HG02678 (cell line): ENCODE measurements at regions not wholly inside any gene's neighbourhood (a gene's known extent, or its start where the extent isn't known, plus 50 kb on each side); places are given as distances from the start of the nearest gene placed in this dataset.
"Not testable (repeated sequence)": the region's sequence is repeated elsewhere in the genome, so short reads cannot be mapped to it uniquely, and the experiment has no call there.

Experiments used
- ATAC-seq: cut with Tn5 transposase; IDR thresholded peaks from one replicate; pipeline ENCODE4 v1.9.1; 2021; ENCODE audit warnings: mild to moderate bottlenecking, moderate library complexity; ENCODE audit not compliant: unreplicated experiment

- no peak for ATAC-seq
These were observed 353.0 kb upstream of the KLF4 start for GRCh38 chr9:107842530-107842929.

DNA sequence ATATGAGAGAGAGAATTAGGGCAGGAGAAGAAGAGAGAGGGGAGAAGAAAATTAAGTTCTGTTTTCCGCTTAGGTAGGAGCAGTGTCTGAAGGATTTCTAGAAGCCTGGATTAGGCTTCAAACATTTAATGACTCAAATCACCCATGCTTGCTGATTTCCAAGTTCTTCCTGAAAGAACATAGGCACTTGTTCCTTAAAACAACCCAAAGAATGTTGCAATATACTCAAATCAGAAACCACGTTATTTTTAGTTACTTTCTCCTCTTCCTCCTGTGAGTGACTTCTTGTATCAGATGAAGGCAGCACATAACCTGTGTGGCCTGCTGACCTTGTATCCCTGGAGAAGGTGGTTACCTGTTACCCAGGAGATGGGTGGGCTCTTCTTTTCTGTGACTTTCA lies 351.5 kb upstream of the KLF4 start:
- ATAC-seq = no peak

GRCh38 chr9:107839371-107839770 lies 349.8 kb upstream of the KLF4 start:
- ATAC-seq = no peak

GRCh38 chr9:107838766-107839165 lies 349.2 kb upstream of the KLF4 start:
- no peak for ATAC-seq

GRCh38 chr9:107836300-107836699 lies 346.7 kb upstream of the KLF4 start:
- no peak for ATAC-seq

DNA sequence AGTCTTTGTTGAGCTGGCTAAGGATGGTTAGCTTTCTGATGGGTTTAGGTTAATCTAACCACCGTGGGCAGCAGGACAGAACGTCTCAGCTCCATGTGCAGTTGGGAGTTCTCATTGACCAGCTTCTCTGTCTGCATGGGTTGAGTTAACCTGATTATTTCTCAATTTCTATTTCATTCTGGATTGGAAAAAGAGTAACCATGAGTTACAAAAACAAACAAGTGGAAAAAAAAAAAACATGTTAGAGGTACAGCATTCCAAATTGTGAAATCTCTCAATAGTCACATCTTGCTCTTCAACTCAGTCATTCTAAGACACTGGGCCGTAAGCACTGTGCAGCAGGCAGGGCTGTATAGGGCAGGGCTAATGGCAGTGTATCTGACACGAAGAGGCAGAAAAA lies 343.7 kb upstream of the KLF4 start:
- ATAC-seq = no peak

GRCh38 chr9:107832871-107833270 lies 343.3 kb upstream of the KLF4 start:
- no peak for ATAC-seq

GRCh38 chr9:107830479-107830878 lies 340.9 kb upstream of the KLF4 start:
- ATAC-seq = no peak

DNA sequence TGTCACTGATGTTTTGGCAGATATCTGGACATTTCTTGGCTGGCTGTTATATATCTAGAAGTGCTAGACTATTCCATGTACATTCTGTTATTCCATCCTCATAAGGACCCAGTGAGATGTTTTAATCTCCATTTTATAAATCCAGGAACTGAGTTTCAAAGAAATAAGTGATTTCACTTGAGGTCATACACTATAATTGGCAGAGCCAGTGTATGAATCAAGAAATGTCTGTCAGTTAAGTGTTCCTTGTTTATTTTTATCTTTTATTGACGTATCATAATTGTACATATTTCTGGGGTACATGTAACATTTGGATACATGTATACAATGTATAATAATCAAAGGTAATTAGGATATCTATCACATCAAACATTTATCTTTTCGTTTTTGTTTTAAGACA lies 338.3 kb upstream of the KLF4 start:
- ATAC-seq = no peak

- ATAC-seq = no peak
These were observed 337.7 kb upstream of the KLF4 start for GRCh38 chr9:107827304-107827703.

DNA sequence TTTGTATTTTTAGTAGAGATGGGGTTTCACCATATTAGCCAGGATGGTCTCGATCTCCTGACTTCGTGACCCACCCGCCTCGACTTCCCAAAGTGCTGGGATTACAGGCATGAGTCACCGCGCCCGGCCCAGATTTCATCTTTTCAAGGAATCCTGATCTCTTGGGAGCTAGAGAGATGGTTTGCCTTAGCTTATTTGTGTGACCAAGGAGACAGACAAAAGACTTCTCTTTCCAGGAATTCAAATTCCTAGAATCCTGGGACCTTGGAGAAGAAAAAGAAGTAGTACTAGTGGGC lies 337.1 kb upstream of the KLF4 start:
- ATAC-seq = not testable (repeated sequence)

DNA sequence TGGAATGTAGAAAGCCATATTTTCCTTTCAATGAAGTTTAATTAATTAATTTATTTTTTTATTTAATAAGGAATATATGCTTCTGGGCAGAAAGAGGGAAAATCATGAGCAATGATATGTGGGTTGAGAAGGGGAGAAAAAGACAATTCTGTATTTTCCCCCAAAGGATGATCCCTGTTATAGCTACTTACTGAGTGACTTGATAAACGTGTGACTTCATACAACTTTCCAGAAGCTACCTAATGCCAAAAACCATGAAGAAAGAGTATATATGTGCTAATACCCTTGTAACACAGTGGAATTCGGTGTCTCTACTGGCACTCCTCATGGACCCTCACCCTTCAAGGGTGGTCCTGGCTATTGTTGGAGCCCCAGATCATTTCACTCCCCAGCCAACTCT lies 335.0 kb upstream of the KLF4 start:
- ATAC-seq = no peak

DNA sequence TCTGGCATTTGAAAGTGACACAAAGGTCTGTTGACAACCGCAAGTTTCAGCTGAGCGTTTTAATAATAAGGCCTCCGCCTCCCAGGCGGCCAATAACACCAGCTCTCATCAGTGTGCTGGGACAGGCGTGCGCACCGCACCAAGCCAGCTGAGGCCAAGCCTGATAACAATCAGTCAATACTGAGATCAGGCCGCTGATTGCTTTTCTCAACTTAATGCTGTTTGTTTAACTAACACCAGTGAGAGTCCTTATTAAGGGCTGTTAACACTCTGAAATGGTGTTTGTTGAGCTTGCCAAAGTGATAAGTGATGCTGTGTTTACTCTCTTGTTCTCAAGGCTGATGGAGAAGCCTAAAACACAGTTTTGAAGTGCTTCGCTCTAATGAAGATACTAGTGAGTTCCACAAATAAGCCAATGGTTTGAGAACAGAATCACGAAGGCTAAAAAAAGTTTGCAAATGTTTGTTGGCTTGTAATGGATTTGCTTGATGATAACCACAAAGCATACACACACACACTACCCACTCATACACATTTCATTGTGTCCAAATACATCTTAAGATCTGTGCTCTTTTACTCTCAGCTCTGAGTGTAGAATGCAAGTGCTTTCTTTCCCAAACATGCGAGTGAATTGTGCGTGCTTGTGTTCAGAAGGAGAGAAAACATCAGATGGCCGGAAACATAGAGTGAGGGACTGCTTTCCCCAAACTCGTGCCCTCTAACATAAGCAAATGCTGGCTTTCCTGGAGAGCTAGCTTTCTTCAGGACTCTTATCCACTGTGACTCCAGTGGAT lies 330.4 kb upstream of the KLF4 start:
- ATAC-seq = no peak

DNA sequence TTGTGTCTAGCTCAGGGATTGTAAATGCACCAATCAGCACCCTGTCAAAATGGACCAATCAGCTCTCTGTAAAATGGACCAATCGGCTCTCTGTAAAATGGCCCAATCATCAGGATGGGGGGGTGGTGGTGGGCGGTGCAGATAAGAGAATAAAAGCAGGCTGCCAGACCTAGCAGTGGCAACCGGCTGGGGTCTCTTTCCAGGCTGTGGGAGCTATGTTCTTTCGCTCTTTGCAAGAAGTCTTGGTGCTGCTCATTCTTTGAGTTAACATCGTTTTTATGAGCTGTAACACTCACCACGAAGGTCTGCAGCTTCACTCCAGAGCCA lies 328.9 kb upstream of the KLF4 start:
- not testable (repeated sequence) for ATAC-seq

GRCh38 chr9:107817595-107818502 lies 328.3 kb upstream of the KLF4 start:
- not testable (repeated sequence) for ATAC-seq

DNA sequence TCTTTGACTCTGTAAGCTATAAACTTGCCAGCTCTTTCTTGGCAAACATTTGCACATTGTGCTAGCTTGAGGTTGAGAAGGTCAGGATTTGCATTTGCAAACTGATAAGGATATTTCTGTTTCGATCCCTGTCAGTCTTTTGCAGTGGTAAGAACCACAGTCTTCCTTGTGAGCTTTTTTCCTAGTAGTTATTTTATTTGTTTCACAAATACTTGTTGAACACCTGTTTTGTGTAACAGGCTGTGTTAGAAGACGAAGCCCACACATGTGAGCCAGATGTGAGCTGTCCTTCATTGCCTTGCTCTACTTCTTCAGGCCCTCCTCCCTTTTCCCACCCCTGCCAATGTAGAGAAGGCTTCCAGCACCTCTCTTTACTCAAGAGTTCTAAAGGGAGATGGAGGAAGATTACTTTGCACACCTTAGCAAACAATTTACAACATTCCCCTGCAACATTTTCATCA lies 327.0 kb upstream of the KLF4 start:
- ATAC-seq = no peak

DNA sequence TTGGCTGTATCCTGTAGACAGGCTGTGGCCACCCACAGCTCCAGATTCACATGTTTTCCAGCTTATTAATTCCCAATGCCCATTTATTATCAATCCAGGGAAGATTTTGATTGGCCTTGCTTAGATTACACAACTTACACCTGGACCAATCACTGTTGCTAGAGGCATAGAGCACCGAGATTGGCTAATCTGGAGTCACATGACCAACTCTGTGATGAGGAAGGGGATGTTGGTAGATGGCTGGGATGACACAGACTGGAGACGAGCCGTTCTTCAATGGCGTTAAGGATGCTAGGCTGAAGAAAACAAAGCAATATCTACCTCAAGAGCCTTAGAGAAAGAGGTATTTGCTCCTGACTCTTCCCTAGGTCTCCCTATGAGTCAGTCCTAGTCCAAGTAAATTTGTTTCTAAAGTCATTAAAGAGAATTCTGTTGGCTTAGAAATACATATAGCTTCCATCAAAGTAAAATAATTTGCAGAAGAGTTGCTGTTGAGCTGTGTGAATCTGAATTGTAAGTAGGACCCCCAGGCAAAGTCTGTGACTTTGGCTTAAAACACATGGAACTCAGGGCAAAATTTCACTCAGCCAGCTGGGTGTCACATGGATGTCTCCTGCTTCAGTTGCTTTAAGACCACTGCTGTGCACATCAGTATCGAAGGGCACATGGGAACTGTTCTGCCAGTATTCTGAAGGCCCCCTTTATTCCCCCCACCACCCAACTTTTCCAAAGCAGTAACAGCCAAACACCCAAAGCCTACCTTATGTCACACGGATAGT lies 326.4 kb upstream of the KLF4 start:
- no peak for ATAC-seq

DNA sequence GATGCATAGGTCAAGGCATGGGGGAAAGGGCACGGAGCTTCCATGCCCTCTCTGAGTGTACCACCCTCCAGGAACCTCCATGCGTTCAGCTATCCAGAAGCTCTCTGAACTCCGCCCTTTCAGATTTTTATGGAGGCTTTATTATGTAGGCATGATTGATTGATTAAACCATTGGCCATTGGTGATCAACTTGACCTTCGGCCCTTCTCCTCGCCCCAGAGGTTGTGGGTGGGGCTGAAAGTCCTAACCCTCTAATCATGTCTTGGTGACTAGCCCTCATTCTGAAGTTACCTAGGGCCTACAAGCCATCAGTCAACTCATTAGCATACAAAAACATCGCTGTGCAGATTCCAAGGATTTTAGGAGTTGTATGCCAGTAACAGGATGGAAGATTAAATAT lies 323.7 kb upstream of the KLF4 start:
- no peak for ATAC-seq

- ATAC-seq = no peak
These were observed 320.9 kb upstream of the KLF4 start for GRCh38 chr9:107810461-107810961.

DNA sequence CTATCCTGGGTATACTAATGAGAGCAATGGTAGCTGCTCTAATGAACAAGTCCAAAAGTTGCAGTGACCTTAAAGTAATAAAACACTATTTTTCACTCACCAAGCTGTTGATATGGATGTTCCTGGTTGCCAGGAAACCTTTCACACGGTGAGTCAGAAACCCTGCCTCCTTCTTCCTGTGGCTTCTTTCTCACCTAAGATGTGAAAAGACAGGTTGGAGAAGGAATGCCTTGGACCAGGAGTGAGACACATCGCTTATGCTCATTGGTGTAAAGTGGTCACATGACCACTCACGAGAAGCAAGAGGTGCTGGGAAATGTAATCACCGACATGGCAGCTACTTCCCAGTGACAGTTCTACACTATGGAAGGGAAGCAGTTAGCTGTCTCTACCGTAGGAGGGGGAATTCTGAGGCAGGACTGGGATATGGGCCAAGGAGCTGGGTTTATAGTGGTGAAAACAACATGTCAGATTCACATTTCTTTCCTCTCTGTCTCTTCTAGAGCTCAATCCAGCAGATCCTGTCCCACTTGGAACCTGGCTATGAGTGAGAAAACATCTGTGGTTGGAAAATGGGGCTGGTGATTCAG lies 320.4 kb upstream of the KLF4 start:
- ATAC-seq = no peak

- ATAC-seq = no peak
These were observed 317.6 kb upstream of the KLF4 start for GRCh38 chr9:107807183-107807582.
